ENCODE measurements at regions not wholly inside any gene's neighbourhood (a gene's known extent, or its start where the extent isn't known, plus 50 kb on each side); places are given as distances from the start of the nearest gene placed in this dataset.

- TF ChIP-seq POLR2AphosphoS5 (IDR thresholded peaks at IDR 0.05; ENCODE audit: low read depth, low read length) = no peak
- no peak for TF ChIP-seq POLR2A (IDR thresholded peaks at IDR 0.05; ENCODE audit: low read depth, low read length)
- no peak for TF ChIP-seq TAF1 (IDR thresholded peaks at IDR 0.05; ENCODE audit: low read depth, low read length)
- no peak for TF ChIP-seq PAX5 (IDR thresholded peaks at IDR 0.05; ENCODE audit: insufficient read depth, low read length, severe bottlenecking)
Observed at GRCh38 chr1:198889749-198890148, 250.9 kb downstream of the PTPRC start.
